HG02852 (cell line): ENCODE measurements at regions not wholly inside any gene's neighbourhood (a gene's known extent, or its start where the extent isn't known, plus 50 kb on each side); places are given as distances from the start of the nearest gene placed in this dataset.

Source experiments
- ATAC-seq: cut with Tn5 transposase; IDR thresholded peaks from one replicate; pipeline ENCODE4 v1.9.1; 2021; ENCODE audit warnings: mild to moderate bottlenecking, moderate library complexity; ENCODE audit not compliant: unreplicated experiment

GRCh38 chr9:107872457-107873192 lies 383.1 kb upstream of the KLF4 start:
- no peak for ATAC-seq

- ATAC-seq: no peak
Measured at GRCh38 chr9:107870927-107871680, 381.5 kb upstream of the KLF4 start.

- no peak for ATAC-seq
Measured at GRCh38 chr9:107870221-107870620, 380.7 kb upstream of the KLF4 start.

- no peak for ATAC-seq
Measured at GRCh38 chr9:107869111-107869510, 379.5 kb upstream of the KLF4 start.

- ATAC-seq: no peak
Measured at GRCh38 chr9:107868186-107868585, 378.6 kb upstream of the KLF4 start.

GRCh38 chr9:107867738-107868137 lies 378.2 kb upstream of the KLF4 start:
- ATAC-seq: no peak

GRCh38 chr9:107866711-107867311 lies 377.2 kb upstream of the KLF4 start:
- no peak for ATAC-seq

- no peak for ATAC-seq
Measured at GRCh38 chr9:107863396-107863795, 373.8 kb upstream of the KLF4 start.

- no peak for ATAC-seq
Measured at GRCh38 chr9:107862881-107863280, 373.3 kb upstream of the KLF4 start.

- no peak for ATAC-seq
Measured at GRCh38 chr9:107862323-107862722, 372.8 kb upstream of the KLF4 start.

- ATAC-seq: no peak
Measured at GRCh38 chr9:107861075-107861474, 371.5 kb upstream of the KLF4 start.

- ATAC-seq: no peak
Measured at GRCh38 chr9:107858260-107858659, 368.7 kb upstream of the KLF4 start.

- ATAC-seq: no peak
Measured at GRCh38 chr9:107856633-107857032, 367.1 kb upstream of the KLF4 start.

GRCh38 chr9:107855164-107855563 lies 365.6 kb upstream of the KLF4 start:
- no peak for ATAC-seq

GRCh38 chr9:107853461-107853860 lies 363.9 kb upstream of the KLF4 start:
- no peak for ATAC-seq

- ATAC-seq: no peak
Measured at GRCh38 chr9:107852891-107853290, 363.3 kb upstream of the KLF4 start.

GRCh38 chr9:107850653-107851052 lies 361.1 kb upstream of the KLF4 start:
- ATAC-seq: no peak

GRCh38 chr9:107847978-107848964 lies 358.7 kb upstream of the KLF4 start:
- no peak for ATAC-seq

GRCh38 chr9:107842530-107842929 lies 353.0 kb upstream of the KLF4 start:
- ATAC-seq: no peak

GRCh38 chr9:107841076-107841475 lies 351.5 kb upstream of the KLF4 start:
- no peak for ATAC-seq

- ATAC-seq: no peak
Measured at GRCh38 chr9:107839371-107839770, 349.8 kb upstream of the KLF4 start.
